ENCODE measurements at regions not wholly inside any gene's neighbourhood (a gene's known extent, or its start where the extent isn't known, plus 50 kb on each side); places are given as distances from the start of the nearest gene placed in this dataset.

DNA sequence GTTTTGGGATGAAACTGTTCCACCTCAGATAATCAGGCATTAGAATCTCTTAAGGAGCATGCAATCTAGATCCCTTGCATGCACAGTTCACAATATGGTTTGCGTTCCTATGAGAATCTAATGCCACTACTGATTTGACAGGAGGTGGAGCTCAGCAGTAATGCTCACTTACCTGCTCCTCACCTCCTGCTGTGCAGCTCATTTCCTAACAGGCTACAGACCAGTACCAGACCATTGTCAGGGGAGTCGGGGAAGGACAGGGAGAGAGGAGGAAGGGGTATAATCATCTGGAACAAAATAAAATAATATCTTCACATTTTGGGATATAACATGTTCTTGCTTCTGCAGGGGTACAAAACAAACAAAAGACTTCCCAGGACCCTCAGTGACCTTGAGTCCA, 532.0 kb upstream of the FSHR start:
- no peaks in the 10 kb centered on the region for H3K36me3 ChIP-seq (ENCODE audit: control insufficient read depth in 2 of 2, insufficient read depth in 2 of 2, low read length in 1 of 2)
- H3K27ac ChIP-seq (ENCODE audit: control insufficient read depth, insufficient read depth), result no peak overlapping the region
- no peak overlapping the region for H3K4me3 ChIP-seq
- ChIA-PET POLR2A (no interaction called here), CTCF (no interaction called here), RAD21 (ENCODE audit: unreplicated experiment) (no interaction called here), SMC1A (ENCODE audit: uncharacterized antibody, unreplicated experiment) (no interaction called here)
- no peak overlapping the region for H3K4me2 ChIP-seq (ENCODE audit: control insufficient read depth, insufficient read depth)
- no peak overlapping the region for H3K9ac ChIP-seq (ENCODE audit: control insufficient read depth, insufficient read depth, low read length)
- WGBS (ENCODE audit: insufficient coverage, insufficient replicate concordance, low lambda C conversion rate, missing lambda C conversion rate), result 3% methylated on average over 2 of the region's 2 CpGs
- ATAC-seq (no peak), FAIRE-seq (no peak), DNase-seq (ENCODE audit: low read depth, low spot score) (no peak)
- TF ChIP-seq TARDBP (IDR thresholded peaks at IDR 0.05; ENCODE audit: borderline replicate concordance) (no peak), RFX5 (IDR thresholded peaks at IDR 0.05; ENCODE audit: low read depth, low read length) (no peak), SMAD1 (IDR thresholded peaks at IDR 0.05; ENCODE audit: low read depth, partially characterized antibody) (no peak), ETV6 (conservative IDR thresholded peaks at IDR 0.05 in 1 of 2, IDR thresholded peaks at IDR 0.05 in 1 of 2; ENCODE audit: borderline replicate concordance in 1 of 2, low read depth in 1 of 2) (no peak), RELA (IDR thresholded peaks at IDR 0.05; ENCODE audit: borderline replicate concordance, partially characterized antibody) (no peak)
- TF ChIP-seq, protein P1, sequence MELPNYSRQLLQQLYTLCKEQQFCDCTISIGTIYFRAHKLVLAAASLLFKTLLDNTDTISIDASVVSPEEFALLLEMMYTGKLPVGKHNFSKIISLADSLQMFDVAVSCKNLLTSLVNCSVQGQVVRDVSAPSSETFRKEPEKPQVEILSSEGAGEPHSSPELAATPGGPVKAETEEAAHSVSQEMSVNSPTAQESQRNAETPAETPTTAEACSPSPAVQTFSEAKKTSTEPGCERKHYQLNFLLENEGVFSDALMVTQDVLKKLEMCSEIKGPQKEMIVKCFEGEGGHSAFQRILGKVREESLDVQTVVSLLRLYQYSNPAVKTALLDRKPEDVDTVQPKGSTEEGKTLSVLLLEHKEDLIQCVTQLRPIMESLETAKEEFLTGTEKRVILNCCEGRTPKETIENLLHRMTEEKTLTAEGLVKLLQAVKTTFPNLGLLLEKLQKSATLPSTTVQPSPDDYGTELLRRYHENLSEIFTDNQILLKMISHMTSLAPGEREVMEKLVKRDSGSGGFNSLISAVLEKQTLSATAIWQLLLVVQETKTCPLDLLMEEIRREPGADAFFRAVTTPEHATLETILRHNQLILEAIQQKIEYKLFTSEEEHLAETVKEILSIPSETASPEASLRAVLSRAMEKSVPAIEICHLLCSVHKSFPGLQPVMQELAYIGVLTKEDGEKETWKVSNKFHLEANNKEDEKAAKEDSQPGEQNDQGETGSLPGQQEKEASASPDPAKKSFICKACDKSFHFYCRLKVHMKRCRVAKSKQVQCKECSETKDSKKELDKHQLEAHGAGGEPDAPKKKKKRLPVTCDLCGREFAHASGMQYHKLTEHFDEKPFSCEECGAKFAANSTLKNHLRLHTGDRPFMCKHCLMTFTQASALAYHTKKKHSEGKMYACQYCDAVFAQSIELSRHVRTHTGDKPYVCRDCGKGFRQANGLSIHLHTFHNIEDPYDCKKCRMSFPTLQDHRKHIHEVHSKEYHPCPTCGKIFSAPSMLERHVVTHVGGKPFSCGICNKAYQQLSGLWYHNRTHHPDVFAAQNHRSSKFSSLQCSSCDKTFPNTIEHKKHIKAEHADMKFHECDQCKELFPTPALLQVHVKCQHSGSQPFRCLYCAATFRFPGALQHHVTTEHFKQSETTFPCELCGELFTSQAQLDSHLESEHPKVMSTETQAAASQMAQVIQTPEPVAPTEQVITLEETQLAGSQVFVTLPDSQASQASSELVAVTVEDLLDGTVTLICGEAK (IDR thresholded peaks at IDR 0.05; ENCODE audit: borderline replicate concordance), result no peak
- BruUV-seq (replicated peaks), result no TSS peak
- H2AFZ ChIP-seq (ENCODE audit: control insufficient read depth, low read depth, low read length), result no peak overlapping the region
- no peaks in the 10 kb centered on the region for H3K4me1 ChIP-seq (ENCODE audit: control insufficient read depth, insufficient read depth, low read length)
- no peaks in the 10 kb centered on the region for H4K20me1 ChIP-seq (ENCODE audit: control insufficient read depth, insufficient read depth)
- no peaks in the 10 kb centered on the region for H3K79me2 ChIP-seq (ENCODE audit: control insufficient read depth, insufficient read depth, low read length)
- intact Hi-C loops (cut with micrococcal nuclease; ENCODE audit: unreplicated experiment) (loop anchor here (10.0 kb wide), 1 partner anchor 719 kb away; no protein-coding TSS in a partner anchor), in situ Hi-C loops (cut with MboI) (no loop called here)
- H3K9me3 ChIP-seq (replicated peaks; ENCODE audit: control insufficient read depth, insufficient read depth, low read length), result no peaks in the 10 kb centered on the region
- no peaks in the 10 kb centered on the region for H3K27me3 ChIP-seq (replicated peaks in 1 of 2; ENCODE audit: control insufficient read depth in 2 of 2, insufficient read depth in 2 of 2, low read length in 1 of 2)
